Erythroblast (primary cell): ENCODE measurements at regions not wholly inside any gene's neighbourhood (a gene's known extent, or its start where the extent isn't known, plus 50 kb on each side); places are given as distances from the start of the nearest gene placed in this dataset.

ENCODE experiments used
- GATA1 ChIP-seq: IDR thresholded peaks from 2 replicates; pipeline ENCODE4 v1.6.1; 2011; ENCODE audit warnings: low read depth, mild to moderate bottlenecking, control low read depth, low read length, moderate library complexity
- POLR2A ChIP-seq: IDR thresholded peaks from 2 replicates; pipeline ENCODE4 v1.6.1; 2011; ENCODE audit warnings: mild to moderate bottlenecking, low read length

DNA sequence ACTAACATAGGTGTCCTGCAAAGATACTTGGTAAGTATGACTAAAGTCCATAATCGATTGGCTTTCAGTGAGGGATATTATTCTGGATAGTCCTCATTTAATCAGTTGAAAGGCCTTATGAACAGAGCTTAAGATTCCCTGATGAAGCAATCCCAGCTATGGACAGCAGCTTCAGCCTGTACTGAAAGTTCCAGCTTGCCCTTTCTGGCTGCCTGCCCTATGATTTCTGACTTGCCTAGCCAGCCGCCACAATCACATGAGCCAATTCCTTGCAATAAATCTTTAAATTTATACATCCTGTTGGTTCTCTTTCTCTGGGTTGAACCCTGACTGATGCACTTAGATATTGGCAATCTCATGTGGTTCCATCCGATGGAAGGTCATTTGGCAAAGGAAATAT lies 759.0 kb upstream of the API5 start:
- no peak for TF ChIP-seq POLR2A
- no peak for TF ChIP-seq GATA1
